ENCODE measurements at regions not wholly inside any gene's neighbourhood (a gene's known extent, or its start where the extent isn't known, plus 50 kb on each side); places are given as distances from the start of the nearest gene placed in this dataset.
"Not testable (repeated sequence)": the region's sequence is repeated elsewhere in the genome, so short reads cannot be mapped to it uniquely, and the experiment has no call there.

DNA sequence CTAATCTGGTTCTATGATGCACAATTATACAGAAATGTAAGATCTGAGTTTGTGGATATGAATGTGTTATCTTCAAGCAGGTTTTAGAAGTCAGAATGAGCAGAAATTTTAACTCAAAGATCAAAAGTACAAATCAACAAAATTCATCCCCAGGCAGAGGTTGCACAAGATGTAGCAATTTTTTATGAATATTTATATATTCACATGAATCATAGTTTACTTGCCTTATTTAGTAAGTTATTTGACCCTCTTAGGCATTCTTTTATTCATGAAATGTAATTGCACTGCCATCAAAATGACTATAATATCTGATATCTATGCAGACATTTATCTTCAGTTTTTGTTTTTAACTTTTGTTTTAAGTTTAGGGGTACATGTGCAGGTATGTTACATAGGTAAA is 103.1 kb upstream of the DAZL start:
- intact Hi-C loops (cut with DNase I): no loop called here
- H3K36me3 ChIP-seq: no peaks in the 10 kb centered on the region
- no peak overlapping the region for H3K4me3 ChIP-seq
- no peak for DNase-seq
- H3K4me1 ChIP-seq: no peaks in the 10 kb centered on the region
- ATAC-seq: no peak
- H3K27me3 ChIP-seq (ENCODE audit: low read depth): no peaks in the 10 kb centered on the region
- no peaks in the 10 kb centered on the region for H3K9me3 ChIP-seq
- no peak for TF ChIP-seq CTCF (IDR thresholded peaks at IDR 0.05)
- H3K27ac ChIP-seq: no peak overlapping the region

DNA sequence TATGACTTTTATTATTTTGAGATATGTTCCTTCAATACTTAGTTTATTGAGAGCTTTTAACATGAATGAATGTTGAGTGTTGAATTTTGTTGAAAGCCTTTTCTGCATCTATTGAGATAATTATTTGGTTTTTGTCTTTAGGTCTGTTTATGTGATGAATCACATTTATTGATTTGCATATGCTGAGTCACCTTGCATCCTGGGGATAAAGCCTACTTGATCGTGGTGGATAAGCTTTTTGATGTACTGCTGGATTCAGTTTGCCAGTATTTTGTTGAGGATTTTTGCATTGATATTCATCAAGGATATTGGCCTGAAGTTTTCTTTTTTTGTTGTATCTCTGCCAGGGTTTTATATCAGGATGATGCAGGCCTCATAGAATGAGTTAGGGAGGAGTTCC is 106.5 kb upstream of the DAZL start:
- H3K36me3 ChIP-seq; DNase-seq; H3K27me3 ChIP-seq (ENCODE audit: low read depth); intact Hi-C loops (cut with DNase I); ATAC-seq; H3K9me3 ChIP-seq; H3K4me1 ChIP-seq; H3K4me3 ChIP-seq; H3K27ac ChIP-seq: not testable (repeated sequence)

GRCh38 chr3:16715281-16715680 is 110.1 kb upstream of the DAZL start:
- DNase-seq (no peak), ATAC-seq (no peak)
- H3K27me3 ChIP-seq (ENCODE audit: low read depth): no peaks in the 10 kb centered on the region
- H3K27ac ChIP-seq: no peak overlapping the region
- H3K36me3 ChIP-seq: no peaks in the 10 kb centered on the region
- intact Hi-C loops (cut with DNase I): no loop called here
- TF ChIP-seq CTCF (IDR thresholded peaks at IDR 0.05): no peak
- no peaks in the 10 kb centered on the region for H3K4me1 ChIP-seq
- H3K4me3 ChIP-seq: no peak overlapping the region
- peaks cover 7% of the 10 kb centered on the region for H3K9me3 ChIP-seq

DNA sequence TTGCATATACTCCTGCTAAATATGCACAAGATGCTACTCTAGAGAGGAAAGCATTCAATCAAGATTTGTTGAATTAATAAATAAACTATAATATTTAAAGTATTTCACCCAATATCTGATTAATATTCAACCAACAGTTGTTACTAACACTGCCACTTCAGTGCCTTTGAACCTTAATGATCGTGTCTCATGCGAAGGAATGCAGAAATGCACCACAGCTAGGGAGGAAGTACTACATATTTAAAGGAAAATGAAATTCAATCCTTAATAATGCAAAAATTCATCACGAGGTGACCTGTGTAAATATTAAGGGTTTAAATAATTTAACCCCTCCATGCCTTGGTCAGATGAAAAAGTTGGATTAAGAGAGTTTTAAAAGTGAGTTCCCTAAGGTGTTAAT is 114.2 kb upstream of the DAZL start:
- Histone ChIP-seq H3K4me3 (no peak overlapping the region), H3K4me1 (no peaks in the 10 kb centered on the region), H3K27ac (no peak overlapping the region), H3K27me3 (ENCODE audit: low read depth) (no peaks in the 10 kb centered on the region), H3K9me3 (peaks cover 4% of the 10 kb centered on the region), H3K36me3 (no peaks in the 10 kb centered on the region)
- ATAC-seq: no peak
- no peak for TF ChIP-seq CTCF (IDR thresholded peaks at IDR 0.05)
- DNase-seq: no peak
- intact Hi-C loops (cut with DNase I): no loop called here

DNA sequence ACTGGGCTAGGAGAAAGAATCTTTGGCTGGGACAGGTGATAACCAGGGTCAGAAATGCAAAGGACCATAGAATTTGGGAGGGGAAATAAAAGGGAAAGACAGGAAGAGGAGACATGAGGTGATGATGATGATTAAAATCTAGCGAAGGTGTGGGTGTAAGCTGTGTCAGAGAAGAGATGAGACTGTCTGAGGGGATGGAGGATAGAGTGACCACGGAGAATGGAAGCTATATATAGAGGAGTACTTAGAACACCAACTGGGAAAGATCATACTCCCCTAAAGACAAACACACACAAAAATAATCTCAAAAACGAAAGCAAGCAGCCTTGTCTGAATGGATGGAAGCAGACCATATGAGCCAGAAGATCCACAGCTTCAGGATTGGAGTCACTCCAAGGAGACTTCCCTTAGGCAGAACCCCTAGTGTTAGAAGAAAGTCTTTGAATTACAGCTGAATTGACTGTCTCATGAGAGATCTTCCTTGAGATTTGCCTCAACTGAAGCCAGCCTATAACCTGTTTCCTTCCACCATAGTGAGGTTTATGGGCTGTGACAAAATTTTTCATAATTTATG is 115.2 kb upstream of the DAZL start:
- DNase-seq: no peak
- H3K4me3 ChIP-seq: no peak overlapping the region
- no peaks in the 10 kb centered on the region for H3K27me3 ChIP-seq (ENCODE audit: low read depth)
- no peak for TF ChIP-seq CTCF (IDR thresholded peaks at IDR 0.05)
- no peak overlapping the region for H3K27ac ChIP-seq
- intact Hi-C loops (cut with DNase I): no loop called here
- no peak for ATAC-seq
- no peaks in the 10 kb centered on the region for H3K4me1 ChIP-seq
- no peaks in the 10 kb centered on the region for H3K36me3 ChIP-seq
- peaks cover 4% of the 10 kb centered on the region for H3K9me3 ChIP-seq

- Histone ChIP-seq H3K9me3 (peaks cover 4% of the 10 kb centered on the region), H3K4me1 (no peaks in the 10 kb centered on the region), H3K4me3 (no peak overlapping the region), H3K36me3 (no peaks in the 10 kb centered on the region), H3K27ac (no peak overlapping the region), H3K27me3 (ENCODE audit: low read depth) (no peaks in the 10 kb centered on the region)
- ATAC-seq: no peak
- DNase-seq: no peak
- no peak for TF ChIP-seq CTCF (IDR thresholded peaks at IDR 0.05)
- intact Hi-C loops (cut with DNase I): no loop called here
Observed at GRCh38 chr3:16721494-16721893, 116.3 kb upstream of the DAZL start.

Measured in lower lobe of right lung (tissue), 2 donors.